IMR-90 (cell line): ENCODE measurements at regions not wholly inside any gene's neighbourhood (a gene's known extent, or its start where the extent isn't known, plus 50 kb on each side); places are given as distances from the start of the nearest gene placed in this dataset.

ENCODE experiments used
- ATAC-seq: fragments of 200-7000 bp; cut with Tn5 transposase; 2 replicates; pipeline ENCODE4 v1.9.1; 2020; ENCODE audit warnings: low read depth, mild to moderate bottlenecking, moderate library complexity
- BruUV-seq: library from RNA; stranded (reverse); fragments of 400-500 nt; replicated peaks from 2 replicates; lab custom pipeline; 2021; lab: Mats Ljungman, UMichigan
- CTCF ChIA-PET: fragments of 300-600 bp; formaldehyde crosslinking; extraction: SDS; loops from one replicate; lab custom pipeline; 2021; ENCODE audit warnings: antibody characterized with exemption; lab: Yijun Ruan, JAX
- POLR2A ChIA-PET: fragments of 300-600 bp; sonication (Branson Sonifier 250); formaldehyde crosslinking; loops from one replicate; lab custom pipeline; 2022; ENCODE audit warnings: antibody characterized with exemption; ENCODE audit not compliant: unreplicated experiment; lab: Charles Lee
- DNase-seq: peaks from one replicate; pipeline ENCODE4 v3.0.0; 2013
- H2AFZ ChIP-seq: replicated peaks from 2 replicates; pipeline ENCODE3; 2013; ENCODE audit warnings: low read length, mild to moderate bottlenecking; ENCODE audit not compliant: poor library complexity
- H2AK5ac ChIP-seq: 2 replicates; pipeline ENCODE4 v1.6.1; 2013; ENCODE audit warnings: low read depth, low read length, inconsistent platforms
- H2AK9ac ChIP-seq: replicated peaks from 2 replicates; pipeline ENCODE3; 2013; ENCODE audit warnings: mild to moderate bottlenecking, low read depth, low read length, moderate library complexity; ENCODE audit not compliant: poor library complexity
- H2BK120ac ChIP-seq: 2 replicates; pipeline ENCODE4 v1.6.1; 2013; ENCODE audit warnings: low read depth, low read length, inconsistent platforms
- H2BK15ac ChIP-seq: 3 replicates; pipeline ENCODE4 v1.6.1; 2013; ENCODE audit warnings: low read depth, low read length, inconsistent platforms
- H2BK20ac ChIP-seq: 2 replicates; pipeline ENCODE4 v1.6.1; 2013; ENCODE audit warnings: low read depth, mild to moderate bottlenecking, inconsistent platforms, low read length, moderate library complexity
- H2BK5ac ChIP-seq: 2 replicates; pipeline ENCODE4 v1.6.1; 2013; ENCODE audit warnings: mild to moderate bottlenecking, low read depth, low read length, inconsistent platforms; ENCODE audit not compliant: poor library complexity, severe bottlenecking
- H3K14ac ChIP-seq: replicated peaks from 2 replicates; pipeline ENCODE4 v1.6.1; 2013; ENCODE audit warnings: low read depth, low read length, inconsistent platforms
- H3K18ac ChIP-seq: 2 replicates; pipeline ENCODE4 v1.6.1; 2013; ENCODE audit warnings: low read depth, low read length, control low read depth
- H3K23ac ChIP-seq: 2 replicates; pipeline ENCODE4 v1.6.1; 2013; ENCODE audit warnings: low read depth, low read length, inconsistent platforms
- H3K27ac ChIP-seq: 2 replicates; pipeline ENCODE4 v1.5.1; 2013; ENCODE audit warnings: mild to moderate bottlenecking, control low read depth, low read length; ENCODE audit not compliant: insufficient read depth
- H3K27me3 ChIP-seq: 2 replicates; pipeline ENCODE4 v1.6.1; 2013; ENCODE audit warnings: low read length; ENCODE audit not compliant: control insufficient read depth, insufficient read depth
- H3K36me3 ChIP-seq: 2 replicates; pipeline ENCODE4 v1.6.1; 2013; ENCODE audit warnings: low read length, mixed read lengths; ENCODE audit not compliant: control insufficient read depth, insufficient read depth
- H3K4ac ChIP-seq: 2 replicates; pipeline ENCODE4 v1.6.1; 2013; ENCODE audit warnings: low read depth, low read length, inconsistent platforms
- H3K4me1 ChIP-seq: 2 replicates; pipeline ENCODE4 v1.6.1; 2013; ENCODE audit warnings: low read length, mixed read lengths; ENCODE audit not compliant: control insufficient read depth, insufficient read depth
- H3K4me2 ChIP-seq: 2 replicates; pipeline ENCODE4 v1.6.1; 2013; ENCODE audit warnings: low read depth, mild to moderate bottlenecking, control low read depth, low read length, moderate library complexity
- H3K4me3 ChIP-seq: 2 replicates; pipeline ENCODE4 v1.5.1; 2013; ENCODE audit warnings: low read depth, mild to moderate bottlenecking, control low read depth, low read length, moderate library complexity; ENCODE audit not compliant: insufficient read depth
- H3K56ac ChIP-seq: 2 replicates; pipeline ENCODE4 v1.6.1; 2013; ENCODE audit warnings: low read length, inconsistent platforms; ENCODE audit not compliant: insufficient read depth; ENCODE audit errors: extremely low read depth
- H3K79me1 ChIP-seq, 2 experiments: 2 replicates each; pipeline ENCODE4 v1.6.1; 2013; ENCODE audit warnings: low read length in 2 of 2, inconsistent platforms in 1 of 2, low read depth in 1 of 2
- H3K9ac ChIP-seq: 2 replicates; pipeline ENCODE4 v1.6.1; 2013; ENCODE audit warnings: low read depth, low read length, control low read depth
- H3K9me1 ChIP-seq: 2 replicates; pipeline ENCODE4 v1.6.1; 2013; ENCODE audit warnings: low read length, inconsistent platforms; ENCODE audit not compliant: insufficient read depth
- H3K9me3 ChIP-seq: 2 replicates; pipeline ENCODE4 v1.6.1; 2013; ENCODE audit warnings: low read length; ENCODE audit not compliant: control insufficient read depth, insufficient read depth
- H4K20me1 ChIP-seq: 2 replicates; pipeline ENCODE4 v1.6.1; 2013; ENCODE audit warnings: low read length, inconsistent platforms; ENCODE audit not compliant: insufficient read depth
- H4K5ac ChIP-seq: 2 replicates; pipeline ENCODE4 v1.6.1; 2013; ENCODE audit warnings: mild to moderate bottlenecking, low read depth, low read length, control low read depth
- H4K8ac ChIP-seq, 2 experiments: 2 replicates each; pipeline ENCODE4 v1.6.1; 2013; ENCODE audit warnings: low read depth in 2 of 2, low read length in 2 of 2, control low read depth in 1 of 2, inconsistent platforms in 1 of 2
- H4K91ac ChIP-seq: 2 replicates; pipeline ENCODE4 v1.6.1; 2013; ENCODE audit warnings: low read depth, low read length, inconsistent platforms; ENCODE audit not compliant: insufficient read depth
- BHLHE40 ChIP-seq: fragments of 150-350 bp; IDR thresholded peaks from 2 replicates; pipeline ENCODE4 v1.6.1; 2016; ENCODE audit warnings: mild to moderate bottlenecking, low read depth, low read length
- CEBPB ChIP-seq: IDR thresholded peaks from 2 replicates; pipeline ENCODE4 v1.6.1; 2012; ENCODE audit warnings: low read depth, low read length, improper control_type of control experiment
- CHD1 ChIP-seq: IDR thresholded peaks from 2 replicates; pipeline ENCODE4 v1.6.1; 2012; ENCODE audit warnings: low read depth, low read length, improper control_type of control experiment
- ELK1 ChIP-seq: fragments of 150-350 bp; IDR thresholded peaks from 2 replicates; pipeline ENCODE4 v1.6.1; 2016; ENCODE audit warnings: low read depth, mild to moderate bottlenecking, low read length, moderate library complexity, borderline replicate concordance
- FOS ChIP-seq: fragments of 150-350 bp; IDR thresholded peaks from 2 replicates; pipeline ENCODE4 v1.6.1; 2016; ENCODE audit warnings: low read depth, low read length
- MAFK ChIP-seq: IDR thresholded peaks from 2 replicates; pipeline ENCODE4 v1.6.1; 2012; ENCODE audit warnings: low read depth, low read length, improper control_type of control experiment
- MAZ ChIP-seq: IDR thresholded peaks from 2 replicates; pipeline ENCODE4 v1.6.1; 2012; ENCODE audit warnings: low read depth, mild to moderate bottlenecking, low read length, improper control_type of control experiment, moderate library complexity, borderline replicate concordance
- MXI1 ChIP-seq: IDR thresholded peaks from 2 replicates; pipeline ENCODE4 v1.6.1; 2012; ENCODE audit warnings: low read depth, mild to moderate bottlenecking, low read length, moderate library complexity, borderline replicate concordance
- POLR2A ChIP-seq: IDR thresholded peaks from 2 replicates; pipeline ENCODE4 v1.6.1; 2012; ENCODE audit warnings: mild to moderate bottlenecking, low read depth, low read length
- RAD21 ChIP-seq: IDR thresholded peaks from 2 replicates; pipeline ENCODE4 v1.6.1; 2012; ENCODE audit warnings: low read length, improper control_type of control experiment
- RCOR1 ChIP-seq: IDR thresholded peaks from 2 replicates; pipeline ENCODE4 v1.6.1; 2012; ENCODE audit warnings: mild to moderate bottlenecking, low read length, improper control_type of control experiment; ENCODE audit not compliant: insufficient replicate concordance
- RFX5 ChIP-seq: IDR thresholded peaks from 2 replicates; pipeline ENCODE4 v1.8.0; 2012; ENCODE audit warnings: low read depth, mild to moderate bottlenecking, low read length, moderate library complexity
- SMC3 ChIP-seq: fragments of 150-350 bp; IDR thresholded peaks from 2 replicates; pipeline ENCODE4 v1.6.1; 2016; ENCODE audit warnings: low read depth, mild to moderate bottlenecking, antibody characterized with exemption, low read length, moderate library complexity
- USF2 ChIP-seq: fragments of 150-350 bp; IDR thresholded peaks from 2 replicates; pipeline ENCODE4 v1.6.1; 2017; ENCODE audit warnings: mild to moderate bottlenecking, antibody characterized with exemption, low read length, low read depth
- WGBS, 2 experiments: methylation state at CpG; one replicate each; pipeline versions ENCODE4 v1.1.5 to v1.1.7; 2013; ENCODE audit warnings: missing lambda C conversion rate in 2 of 2; ENCODE audit not compliant: insufficient read length in 1 of 2; ENCODE audit errors: extremely low coverage in 2 of 2; 5-methylcytosine and 5-hydroxymethylcytosine counted together
- dilution Hi-C: fragments of 300-500 bp; cut with HindIII; formaldehyde crosslinking; loops from one replicate; pipeline ENCODE4 v1.14.3; 2018; ENCODE audit warnings: low sequenced_read_pairs; ENCODE audit not compliant: unreplicated experiment
- in situ Hi-C: fragments of 300-500 bp; cut with MboI; formaldehyde crosslinking; loops from 3 replicates; pipeline ENCODE4 v1.14.3; 2019; ENCODE audit warnings: low sequenced_read_pairs, inconsistent platforms, mixed read lengths
- intact Hi-C: fragments of 100-400 bp; cut with micrococcal nuclease; formaldehyde crosslinking; loops from 2 replicates; pipeline ENCODE4 v1.10.0; 2022
- TF ChIP-seq, protein P1 (sequence below): conservative IDR thresholded peaks from 2 replicates; pipeline ENCODE4 v1.5.1; 2012; ENCODE audit warnings: mild to moderate bottlenecking, low read depth, low read length, improper control_type of control experiment

DNA sequence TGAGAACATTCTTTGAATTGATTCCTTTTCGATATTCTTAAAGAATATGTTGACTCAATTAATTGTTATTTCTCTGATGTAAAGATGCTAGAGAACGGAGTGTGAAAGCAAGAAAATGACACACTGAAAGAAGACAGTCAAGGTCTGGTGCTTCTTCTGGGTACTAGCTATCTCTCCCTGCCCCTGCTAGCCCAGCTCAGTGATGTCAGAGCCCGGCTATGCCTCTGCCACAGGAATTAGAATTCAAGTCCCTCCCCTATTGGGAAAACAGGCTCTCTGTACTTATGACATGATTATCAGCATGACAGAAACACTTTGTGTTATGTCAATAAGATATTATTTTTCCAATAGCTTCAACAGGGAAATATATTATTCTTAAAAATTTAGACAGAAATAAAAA lies 252.4 kb downstream of the KCNC2 start:
- H3K36me3 ChIP-seq, result no peaks in the 10 kb centered on the region
- ATAC-seq (no peak), DNase-seq (no peak)
- TF ChIP-seq SMC3 (no peak), MAFK (no peak), POLR2A (no peak), BHLHE40 (no peak), RFX5 (no peak), ELK1 (no peak), MAZ (no peak), USF2 (no peak), CEBPB (no peak), RAD21 (no peak), MXI1 (no peak), FOS (no peak), CHD1 (no peak), RCOR1 (no peak)
- TF ChIP-seq, protein P1, sequence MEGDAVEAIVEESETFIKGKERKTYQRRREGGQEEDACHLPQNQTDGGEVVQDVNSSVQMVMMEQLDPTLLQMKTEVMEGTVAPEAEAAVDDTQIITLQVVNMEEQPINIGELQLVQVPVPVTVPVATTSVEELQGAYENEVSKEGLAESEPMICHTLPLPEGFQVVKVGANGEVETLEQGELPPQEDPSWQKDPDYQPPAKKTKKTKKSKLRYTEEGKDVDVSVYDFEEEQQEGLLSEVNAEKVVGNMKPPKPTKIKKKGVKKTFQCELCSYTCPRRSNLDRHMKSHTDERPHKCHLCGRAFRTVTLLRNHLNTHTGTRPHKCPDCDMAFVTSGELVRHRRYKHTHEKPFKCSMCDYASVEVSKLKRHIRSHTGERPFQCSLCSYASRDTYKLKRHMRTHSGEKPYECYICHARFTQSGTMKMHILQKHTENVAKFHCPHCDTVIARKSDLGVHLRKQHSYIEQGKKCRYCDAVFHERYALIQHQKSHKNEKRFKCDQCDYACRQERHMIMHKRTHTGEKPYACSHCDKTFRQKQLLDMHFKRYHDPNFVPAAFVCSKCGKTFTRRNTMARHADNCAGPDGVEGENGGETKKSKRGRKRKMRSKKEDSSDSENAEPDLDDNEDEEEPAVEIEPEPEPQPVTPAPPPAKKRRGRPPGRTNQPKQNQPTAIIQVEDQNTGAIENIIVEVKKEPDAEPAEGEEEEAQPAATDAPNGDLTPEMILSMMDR, result no peak
- no peak overlapping the region for H3K56ac ChIP-seq
- no peak overlapping the region for H2AK5ac ChIP-seq
- no peak overlapping the region for H3K4me2 ChIP-seq
- H3K14ac ChIP-seq, result no peak overlapping the region
- WGBS, 2 experiments, result no CpG with 5 or more reads among the region's 3 CpGs
- H2BK120ac ChIP-seq, result no peak overlapping the region
- ChIA-PET CTCF (no interaction called here), POLR2A (no interaction called here)
- no peak overlapping the region for H2BK20ac ChIP-seq
- H3K4me3 ChIP-seq, result no peak overlapping the region
- H3K18ac ChIP-seq, result no peak overlapping the region
- no peak overlapping the region for H2AK9ac ChIP-seq
- no peak overlapping the region for H3K9ac ChIP-seq
- dilution Hi-C loops (no loop called here), intact Hi-C loops (no loop called here), in situ Hi-C loops (no loop called here)
- H3K23ac ChIP-seq, result no peak overlapping the region
- no peaks in the 10 kb centered on the region for H3K9me3 ChIP-seq
- no peak overlapping the region for H3K27ac ChIP-seq
- H3K27me3 ChIP-seq, result no peaks in the 10 kb centered on the region
- no peak overlapping the region for H4K91ac ChIP-seq
- no peaks in the 10 kb centered on the region for H3K9me1 ChIP-seq
- H3K4ac ChIP-seq, result no peak overlapping the region
- H4K5ac ChIP-seq, result no peak overlapping the region
- H4K8ac ChIP-seq, result no peak overlapping the region
- no peak overlapping the region for H2AFZ ChIP-seq
- no peak overlapping the region for H2BK5ac ChIP-seq
- no peaks in the 10 kb centered on the region for H4K20me1 ChIP-seq
- no peak overlapping the region for H2BK15ac ChIP-seq
- no peaks in the 10 kb centered on the region for H3K4me1 ChIP-seq
- H3K79me1 ChIP-seq, result no peaks in the 10 kb centered on the region
- no TSS peak for BruUV-seq
